B cell (primary cell): ENCODE measurements at regions not wholly inside any gene's neighbourhood (a gene's known extent, or its start where the extent isn't known, plus 50 kb on each side); places are given as distances from the start of the nearest gene placed in this dataset.

Source experiments
- ATAC-seq: fragments of 200-7000 bp; cut with Tn5 transposase; one replicate; pipeline ENCODE4 v1.10.0; 2021; ENCODE audit warnings: low read depth, mild to moderate bottlenecking, moderate number of reproducible peaks, moderate library complexity
- CTCF ChIA-PET: fragments of 350-600 bp; sonication (Branson Sonifier 250); formaldehyde crosslinking; loops from one replicate; lab custom pipeline; 2021; ENCODE audit warnings: antibody characterized with exemption, inconsistent platforms; lab: Charles Lee
- POLR2A ChIA-PET: fragments of 350-600 bp; sonication (Branson Sonifier 250); formaldehyde crosslinking; loops from one replicate; lab custom pipeline; 2021; ENCODE audit warnings: antibody characterized with exemption; lab: Charles Lee
- DNase-seq: peaks from one replicate; pipeline ENCODE4 v3.0.0; 2013
- H2AFZ ChIP-seq: 2 replicates; pipeline ENCODE4 v1.6.1; 2012; ENCODE audit warnings: mild to moderate bottlenecking, low read depth, low read length; ENCODE audit not compliant: insufficient read depth, poor library complexity, severe bottlenecking
- H3K27ac ChIP-seq, 2 donors: 1 replicate in 1 of 2; 2 replicates in 1 of 2; pipeline ENCODE4 v1.5.1; 2012 to 2013; ENCODE audit warnings: low read length in 2 of 2, mild to moderate bottlenecking in 2 of 2, moderate library complexity in 1 of 2
- H3K27me3 ChIP-seq, 4 experiments: fragments of 200-600 bp in 1 of 4; sonication (generic) in 1 of 4; replicated peaks in 1 of 4; 1 replicate in 2 of 4; 2 replicates in 2 of 4; pipeline versions ENCODE4 v1.6.1 to v1.7.0; 2013 to 2016; ENCODE audit warnings: low read length in 3 of 4, mild to moderate bottlenecking in 2 of 4, mixed read lengths in 1 of 4, moderate library complexity in 1 of 4; ENCODE audit not compliant: insufficient read depth in 4 of 4, control insufficient read depth in 3 of 4; ENCODE audit errors: control extremely low read depth in 1 of 4
- H3K36me3 ChIP-seq, 2 experiments: replicated peaks in 1 of 2; 1 replicate in 1 of 2; 2 replicates in 1 of 2; pipeline versions ENCODE4 v1.6.1 to v1.7.1; 2013; ENCODE audit warnings: low read length in 1 of 2; ENCODE audit not compliant: insufficient read depth in 2 of 2, control insufficient read depth in 1 of 2; ENCODE audit errors: control extremely low read depth in 1 of 2, extremely low read depth in 1 of 2
- H3K4me1 ChIP-seq, 2 donors: fragments of 200-600 bp in 1 of 2; sonication (generic) in 1 of 2; 1 replicate in 1 of 2; 2 replicates in 1 of 2; pipeline versions ENCODE4 v1.5.1 to v1.6.1; 2013 to 2017; ENCODE audit warnings: low read length in 2 of 2; ENCODE audit not compliant: control insufficient read depth in 2 of 2, insufficient read depth in 2 of 2
- H3K4me2 ChIP-seq: replicated peaks from 2 replicates; pipeline ENCODE3; 2012; ENCODE audit warnings: mild to moderate bottlenecking, low read depth, low read length; ENCODE audit not compliant: poor library complexity, severe bottlenecking
- H3K4me3 ChIP-seq, 5 experiments: fragments of 200-600 bp in 1 of 5; sonication (generic) in 1 of 5; 1 replicate in 3 of 5; 2 replicates in 2 of 5; pipeline versions ENCODE4 v1.5.1 to v1.7.0; 2011 to 2016; ENCODE audit warnings: low read length in 4 of 5, mild to moderate bottlenecking in 4 of 5, low read depth in 2 of 5, control low read depth in 1 of 5, moderate library complexity in 1 of 5; ENCODE audit not compliant: insufficient read depth in 1 of 5; ENCODE audit errors: control extremely low read depth in 1 of 5, extremely low read depth in 1 of 5
- H3K79me2 ChIP-seq: fragments of 200-600 bp; sonication (generic); one replicate; pipeline ENCODE4 v1.6.0; 2016; ENCODE audit warnings: low read length; ENCODE audit not compliant: control insufficient read depth, insufficient read depth
- H3K9ac ChIP-seq: fragments of 200-600 bp; sonication (generic); 2 replicates; pipeline ENCODE4 v1.6.1; 2017; ENCODE audit warnings: mild to moderate bottlenecking, low read length, moderate library complexity
- H3K9me3 ChIP-seq, 3 donors: one replicate each; pipeline versions ENCODE4 v1.6.1 to v1.7.1; 2013; ENCODE audit warnings: low read length in 2 of 3; ENCODE audit not compliant: control insufficient read depth in 2 of 3, insufficient read depth in 1 of 3; ENCODE audit errors: control extremely low read depth in 1 of 3
- H4K20me1 ChIP-seq: 2 replicates; pipeline ENCODE4 v1.6.0; 2012; ENCODE audit warnings: mild to moderate bottlenecking, low read length; ENCODE audit not compliant: insufficient read depth, control insufficient read depth, poor library complexity, severe bottlenecking
- H3K27ac Mint-ChIP-seq: one replicate; pipeline ENCODE4 v1.8.0; 2021; ENCODE audit warnings: mixed read lengths
- H3K27me3 Mint-ChIP-seq: one replicate; pipeline ENCODE4 v1.8.0; 2021; ENCODE audit warnings: mixed read lengths
- H3K4me1 Mint-ChIP-seq: one replicate; pipeline ENCODE4 v1.8.0; 2021; ENCODE audit warnings: mixed read lengths
- H3K4me3 Mint-ChIP-seq: one replicate; pipeline ENCODE4 v1.8.0; 2021; ENCODE audit warnings: mixed read lengths
- H3K9me3 Mint-ChIP-seq: one replicate; pipeline ENCODE4 v1.8.0; 2022; ENCODE audit warnings: mixed read lengths; ENCODE audit not compliant: insufficient read depth
- CTCF ChIP-seq: fragments of 200-600 bp; IDR thresholded peaks from one replicate; pipeline ENCODE4 v1.8.0; 2022; ENCODE audit warnings: antibody characterized with exemption, mild to moderate bottlenecking
- EZH2 ChIP-seq: IDR thresholded peaks from 2 replicates; pipeline ENCODE4 v1.6.1; 2012; ENCODE audit warnings: borderline replicate concordance, low read depth, mild to moderate bottlenecking, moderate library complexity, low read length; ENCODE audit not compliant: insufficient read depth, poor library complexity, severe bottlenecking
- WGBS: methylation state at CpG from one replicate; pipeline ENCODE4 v1.1.5; 2013; ENCODE audit warnings: missing lambda C conversion rate; ENCODE audit not compliant: insufficient coverage; 5-methylcytosine and 5-hydroxymethylcytosine counted together
- intact Hi-C: fragments of 100-400 bp; cut with micrococcal nuclease; formaldehyde crosslinking; loops from one replicate; pipeline ENCODE4 v1.10.0; 2022

- POLR2A ChIA-PET = no interaction called here
- Histone ChIP-seq H3K9ac (no peak overlapping the region), H3K4me1 (no peaks in the 10 kb centered on the region), H3K36me3 (no peaks in the 10 kb centered on the region), H3K9me3 (no peaks in the 10 kb centered on the region), H3K4me2 (no peak overlapping the region), H4K20me1 (no peaks in the 10 kb centered on the region), H3K27ac (no peak overlapping the region), H3K27me3 (no peaks in the 10 kb centered on the region), H2AFZ (no peak overlapping the region), H3K79me2 (no peaks in the 10 kb centered on the region), H3K4me3 (no peak overlapping the region)
- TF ChIP-seq EZH2 = no peak
- no peak for TF ChIP-seq CTCF
- Mint-ChIP-seq H3K27me3 (peaks cover 4% of the 10 kb centered on the region), H3K4me1 (no peaks in the 10 kb centered on the region), H3K27ac (no peak overlapping the region), H3K4me3 (no peak overlapping the region), H3K9me3 (peaks cover 3% of the 10 kb centered on the region)
- WGBS = 87% methylated on average over 5 of the region's 7 CpGs
- CTCF ChIA-PET = no interaction called here
- ATAC-seq = no peak
- intact Hi-C loops = no loop called here
- DNase-seq = no peak
These were observed 356.5 kb upstream of the IL12A start for GRCh38 chr3:159632128-159632527.

- POLR2A ChIA-PET = no interaction called here
- no peak overlapping the region for H3K27ac Mint-ChIP-seq
- Histone ChIP-seq H2AFZ (no peak overlapping the region), H3K4me1 (no peaks in the 10 kb centered on the region), H3K27me3 (no peaks in the 10 kb centered on the region), H3K9ac (no peak overlapping the region), H3K4me3 (no peak overlapping the region), H3K27ac (no peak overlapping the region), H3K4me2 (no peak overlapping the region), H4K20me1 (no peaks in the 10 kb centered on the region), H3K36me3 (no peaks in the 10 kb centered on the region), H3K9me3 (no peaks in the 10 kb centered on the region), H3K79me2 (no peaks in the 10 kb centered on the region)
- intact Hi-C loops = no loop called here
- H3K4me3 Mint-ChIP-seq = no peak overlapping the region
- ATAC-seq (no peak), DNase-seq (no peak)
- peaks cover 4% of the 10 kb centered on the region for H3K27me3 Mint-ChIP-seq
- H3K9me3 Mint-ChIP-seq = peaks cover 3% of the 10 kb centered on the region
- CTCF ChIA-PET = no interaction called here
- TF ChIP-seq CTCF = no peak
- no peak for TF ChIP-seq EZH2
- H3K4me1 Mint-ChIP-seq = no peaks in the 10 kb centered on the region
These were observed 355.8 kb upstream of the IL12A start for GRCh38 chr3:159632851-159633250.
